ENCODE measurements at regions not wholly inside any gene's neighbourhood (a gene's known extent, or its start where the extent isn't known, plus 50 kb on each side); places are given as distances from the start of the nearest gene placed in this dataset.

DNA sequence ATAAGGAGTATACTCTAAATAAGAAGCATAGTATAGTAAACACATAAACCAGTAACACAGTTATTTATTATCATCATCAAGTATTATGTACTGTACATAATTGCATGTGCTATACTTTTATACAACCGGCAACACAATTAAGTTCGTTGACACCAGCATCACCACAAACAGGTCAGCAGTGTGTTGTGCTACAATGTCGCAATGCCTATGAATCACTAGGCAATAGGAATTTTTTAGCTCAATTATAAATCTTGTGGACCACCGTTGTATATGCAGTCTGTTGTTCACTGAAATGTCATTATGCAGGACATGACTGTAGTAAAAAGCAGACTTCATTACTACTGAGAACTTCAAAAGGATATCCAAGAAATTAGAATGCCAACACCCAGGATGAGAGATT is 177.0 kb downstream of the PDCD6IP start:
- TF ChIP-seq CTCF (optimal IDR thresholded peaks at IDR 0.05 in 1 of 3, IDR thresholded peaks at IDR 0.05 in 1 of 3, conservative IDR thresholded peaks at IDR 0.05 in 1 of 3; ENCODE audit: extremely low read depth in 1 of 3, insufficient read depth in 2 of 3, low read length in 3 of 3) (no peak), EZH2 (IDR thresholded peaks at IDR 0.05; ENCODE audit: low read length) (no peak)

Data from keratinocyte (primary cell).